HFF-Myc (cell line): ENCODE measurements at regions not wholly inside any gene's neighbourhood (a gene's known extent, or its start where the extent isn't known, plus 50 kb on each side); places are given as distances from the start of the nearest gene placed in this dataset.

Source experiments
- DNase-seq: peaks from one replicate; pipeline ENCODE4 v3.0.0-alpha.2; 2011; ENCODE audit warnings: low read depth; ENCODE audit errors: extremely low read depth
- H3K4me3 ChIP-seq: replicated peaks from 2 replicates; pipeline ENCODE4 v1.5.1; 2011; ENCODE audit warnings: low read depth, mild to moderate bottlenecking, control low read depth, low read length
- CTCF ChIP-seq: IDR thresholded peaks from 2 replicates; pipeline ENCODE4 v1.5.1; 2012; ENCODE audit warnings: mild to moderate bottlenecking, low read depth, low read length, control low read depth; ENCODE audit errors: missing control alignments

DNA sequence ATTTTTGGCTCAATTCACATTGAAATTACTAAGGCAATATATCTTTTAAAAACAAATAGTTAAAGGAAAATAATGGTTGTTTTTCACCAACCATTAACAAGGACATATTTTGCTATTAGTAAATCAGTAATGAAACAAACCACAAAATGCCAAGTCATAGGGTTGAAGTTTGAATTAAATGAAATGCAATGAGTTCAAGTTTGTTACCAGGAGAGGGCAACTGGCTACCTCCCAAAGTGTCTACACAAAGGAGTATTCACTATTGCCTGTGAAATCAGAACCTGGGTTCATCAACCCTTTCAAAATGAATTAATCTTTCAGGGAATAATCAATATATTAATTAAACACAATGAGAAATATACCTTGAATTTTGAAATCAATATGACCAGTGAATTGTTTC lies 138.4 kb upstream of the DMRTA1 start:
- no peak for DNase-seq
- no peak for TF ChIP-seq CTCF
- H3K4me3 ChIP-seq: no peak overlapping the region

DNA sequence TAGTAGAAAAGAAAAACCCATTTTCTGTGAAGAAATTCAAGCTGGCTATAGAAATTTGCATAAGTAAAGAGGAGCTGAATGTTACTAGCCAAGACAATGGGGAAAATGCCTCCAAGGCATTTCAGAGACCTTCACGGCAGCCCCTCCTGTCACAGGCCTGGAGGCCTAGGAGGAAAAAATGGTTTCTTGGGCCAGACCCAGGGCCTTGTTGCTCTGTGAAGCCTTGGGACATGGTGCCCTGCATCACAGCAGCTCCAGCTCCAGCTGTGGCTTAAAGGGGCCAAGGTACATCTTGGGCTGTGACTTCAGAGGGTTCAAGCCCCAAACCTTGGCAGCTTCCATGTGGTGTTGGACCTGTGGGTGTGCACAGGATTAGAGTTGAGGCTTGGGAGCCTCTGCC lies 130.0 kb upstream of the DMRTA1 start:
- DNase-seq: no peak

GRCh38 chr9:22331533-22331932 lies 115.1 kb upstream of the DMRTA1 start:
- no peak for TF ChIP-seq CTCF
- H3K4me3 ChIP-seq: no peak overlapping the region
- no peak for DNase-seq

More for the DNA sequence above, 130.0 kb upstream of the DMRTA1 start:
- no peak for TF ChIP-seq CTCF
- H3K4me3 ChIP-seq: no peak overlapping the region

- no peak for DNase-seq
- no peak for TF ChIP-seq CTCF
- no peak overlapping the region for H3K4me3 ChIP-seq
Observed at GRCh38 chr9:22332202-22332601, 114.4 kb upstream of the DMRTA1 start.

DNA sequence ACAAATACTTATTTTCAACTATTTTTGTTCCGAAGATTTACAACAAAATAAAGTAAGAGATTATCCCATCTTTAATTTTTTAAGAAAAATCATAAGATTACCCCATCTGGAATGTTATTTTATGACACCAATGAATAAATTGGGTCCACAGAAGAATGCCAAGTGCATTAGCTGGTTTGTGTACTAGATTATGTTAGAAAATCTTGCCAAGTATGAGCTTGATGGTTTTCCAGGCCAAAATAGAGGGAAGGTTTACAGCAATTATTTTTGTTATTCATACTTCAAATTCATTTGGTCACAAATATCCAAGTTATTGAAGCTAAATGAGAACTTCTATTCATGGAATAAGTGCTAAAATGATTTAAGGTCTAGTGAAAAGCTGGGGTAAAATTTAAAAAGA lies 109.4 kb upstream of the DMRTA1 start:
- no peak for TF ChIP-seq CTCF
- no peak overlapping the region for H3K4me3 ChIP-seq
- DNase-seq: no peak

GRCh38 chr9:22342491-22343217 lies 104.0 kb upstream of the DMRTA1 start:
- DNase-seq: no peak

More at GRCh38 chr9:22342491-22343217, 104.0 kb upstream of the DMRTA1 start:
- TF ChIP-seq CTCF: no peak
- no peak overlapping the region for H3K4me3 ChIP-seq
